Upper lobe of left lung (tissue), 4 donors: ENCODE measurements at regions not wholly inside any gene's neighbourhood (a gene's known extent, or its start where the extent isn't known, plus 50 kb on each side); places are given as distances from the start of the nearest gene placed in this dataset.

ENCODE experiments used
- CTCF ChIP-seq, 6 experiments: fragments of 450-650 bp in 4 of 6; fragments of 200-600 bp in 2 of 6; sonication (generic) in 2 of 6; IDR thresholded peaks; one replicate each; pipeline ENCODE4 v1.5.1; 2016 to 2019; ENCODE audit warnings: antibody characterized with exemption in 6 of 6
- EP300 ChIP-seq, 4 donors: sonication (generic); formaldehyde crosslinking; IDR thresholded peaks; one replicate each; pipeline ENCODE4 v1.5.1; 2017; ENCODE audit warnings: antibody characterized with exemption in 4 of 4, control low read depth in 2 of 4
- POLR2A ChIP-seq, 4 donors: fragments of 450-650 bp; IDR thresholded peaks; one replicate each; pipeline ENCODE4 v1.5.1; 2016 to 2017; ENCODE audit warnings: antibody characterized with exemption in 4 of 4, mild to moderate bottlenecking in 2 of 4

GRCh38 chr20:60867589-60867988 is 384.5 kb upstream of the CDH4 start:
- TF ChIP-seq EP300 (IDR thresholded peaks at IDR 0.05) = no peak
- no peak for TF ChIP-seq CTCF (IDR thresholded peaks at IDR 0.05)
- no peak for TF ChIP-seq POLR2A (IDR thresholded peaks at IDR 0.05)
